GM12874 (cell line): ENCODE measurements at regions not wholly inside any gene's neighbourhood (a gene's known extent, or its start where the extent isn't known, plus 50 kb on each side); places are given as distances from the start of the nearest gene placed in this dataset.

ENCODE experiments used
- TF ChIP-seq, protein P1 (sequence below): IDR thresholded peaks from 2 replicates; pipeline ENCODE4 v1.5.1; 2011; ENCODE audit warnings: low read depth, mild to moderate bottlenecking, control low read depth, low read length, moderate library complexity; ENCODE audit not compliant: insufficient read depth

DNA sequence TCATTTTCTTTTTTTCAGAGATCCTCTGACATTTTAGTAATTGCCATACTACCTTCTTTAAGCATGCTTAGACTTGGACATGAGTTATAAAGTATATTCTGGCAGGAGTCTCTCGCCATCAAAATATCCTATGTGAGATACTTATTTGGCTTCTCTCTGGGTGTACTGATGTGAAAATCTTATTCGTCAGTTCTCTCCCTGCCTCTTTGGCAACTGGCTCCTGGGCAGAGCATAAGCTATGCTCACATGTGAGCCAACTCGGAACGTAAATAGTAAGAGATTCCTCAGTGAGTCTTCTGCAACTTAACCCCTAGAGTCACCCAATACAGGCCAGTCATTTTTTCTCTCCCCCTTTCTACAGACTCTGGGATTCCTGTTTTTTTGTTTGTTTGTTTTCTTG lies 91.6 kb downstream of the MAGEB17 start:
- TF ChIP-seq, protein P1, sequence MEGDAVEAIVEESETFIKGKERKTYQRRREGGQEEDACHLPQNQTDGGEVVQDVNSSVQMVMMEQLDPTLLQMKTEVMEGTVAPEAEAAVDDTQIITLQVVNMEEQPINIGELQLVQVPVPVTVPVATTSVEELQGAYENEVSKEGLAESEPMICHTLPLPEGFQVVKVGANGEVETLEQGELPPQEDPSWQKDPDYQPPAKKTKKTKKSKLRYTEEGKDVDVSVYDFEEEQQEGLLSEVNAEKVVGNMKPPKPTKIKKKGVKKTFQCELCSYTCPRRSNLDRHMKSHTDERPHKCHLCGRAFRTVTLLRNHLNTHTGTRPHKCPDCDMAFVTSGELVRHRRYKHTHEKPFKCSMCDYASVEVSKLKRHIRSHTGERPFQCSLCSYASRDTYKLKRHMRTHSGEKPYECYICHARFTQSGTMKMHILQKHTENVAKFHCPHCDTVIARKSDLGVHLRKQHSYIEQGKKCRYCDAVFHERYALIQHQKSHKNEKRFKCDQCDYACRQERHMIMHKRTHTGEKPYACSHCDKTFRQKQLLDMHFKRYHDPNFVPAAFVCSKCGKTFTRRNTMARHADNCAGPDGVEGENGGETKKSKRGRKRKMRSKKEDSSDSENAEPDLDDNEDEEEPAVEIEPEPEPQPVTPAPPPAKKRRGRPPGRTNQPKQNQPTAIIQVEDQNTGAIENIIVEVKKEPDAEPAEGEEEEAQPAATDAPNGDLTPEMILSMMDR, result no peak

DNA sequence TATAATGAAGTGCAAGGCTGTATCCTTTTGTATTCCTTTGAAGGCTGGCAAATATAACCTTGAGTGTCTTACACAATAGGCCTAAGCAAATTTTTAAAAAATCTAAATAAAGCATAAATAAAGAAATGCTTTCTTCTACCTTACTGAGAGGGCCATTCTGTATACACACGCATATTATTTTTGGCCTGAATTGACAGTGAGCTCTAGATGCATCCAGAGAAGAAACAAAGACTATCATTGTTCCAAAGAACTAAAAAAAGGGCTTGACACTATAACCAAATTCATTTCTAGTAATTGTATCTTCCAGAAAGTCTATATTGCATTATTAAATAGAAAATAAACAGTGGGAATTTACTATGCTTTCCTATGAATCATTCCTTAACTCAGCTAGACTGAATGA lies 100.2 kb downstream of the MAGEB17 start:
- TF ChIP-seq, protein P1, result no peak

GRCh38 chrX:16268206-16268605 lies 100.9 kb downstream of the MAGEB17 start:
- TF ChIP-seq, protein P1, result no peak

GRCh38 chrX:16278927-16279326 lies 111.6 kb downstream of the MAGEB17 start:
- TF ChIP-seq, protein P1, result no peak

DNA sequence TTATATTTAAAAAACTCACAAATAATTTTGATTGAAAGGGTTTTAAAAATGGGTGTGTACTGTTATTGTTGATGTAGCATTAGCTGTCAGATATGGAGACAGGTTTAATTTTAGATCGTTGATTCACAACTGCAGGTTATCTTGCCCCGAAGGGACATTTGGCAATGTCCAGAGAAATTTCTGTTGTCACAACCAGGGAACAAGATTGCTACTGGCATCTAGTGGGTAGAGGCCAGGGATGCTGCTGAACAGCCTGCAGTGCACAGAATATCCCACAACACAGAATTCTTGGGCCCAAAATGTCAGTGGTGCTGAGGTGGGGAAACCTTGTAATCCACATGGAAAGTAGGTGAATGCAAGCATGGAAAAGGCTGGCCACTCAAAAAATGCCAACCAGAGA lies 114.9 kb downstream of the MAGEB17 start:
- TF ChIP-seq, protein P1, result no peak

DNA sequence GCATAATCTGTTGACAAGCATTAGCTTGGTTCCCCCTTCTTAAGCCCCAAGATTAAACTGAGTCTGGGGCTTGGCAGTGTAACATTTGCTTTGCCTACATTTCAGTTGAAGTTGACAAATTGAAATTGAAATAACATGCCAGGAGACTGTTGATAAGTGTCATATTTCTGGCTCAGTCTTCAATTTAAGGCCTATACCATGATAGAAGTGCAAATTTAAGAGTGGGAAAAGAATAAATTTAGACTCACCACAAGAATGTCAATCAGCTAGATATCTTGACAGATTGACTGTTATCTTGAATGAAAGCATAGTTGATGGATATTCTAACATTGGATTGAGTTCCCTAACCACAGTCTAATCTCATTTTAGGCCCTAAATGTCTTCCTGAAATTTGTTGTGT lies 117.6 kb downstream of the MAGEB17 start:
- TF ChIP-seq, protein P1, result no peak

GRCh38 chrX:16290997-16291396 lies 123.7 kb downstream of the MAGEB17 start:
- TF ChIP-seq, protein P1, result no peak

DNA sequence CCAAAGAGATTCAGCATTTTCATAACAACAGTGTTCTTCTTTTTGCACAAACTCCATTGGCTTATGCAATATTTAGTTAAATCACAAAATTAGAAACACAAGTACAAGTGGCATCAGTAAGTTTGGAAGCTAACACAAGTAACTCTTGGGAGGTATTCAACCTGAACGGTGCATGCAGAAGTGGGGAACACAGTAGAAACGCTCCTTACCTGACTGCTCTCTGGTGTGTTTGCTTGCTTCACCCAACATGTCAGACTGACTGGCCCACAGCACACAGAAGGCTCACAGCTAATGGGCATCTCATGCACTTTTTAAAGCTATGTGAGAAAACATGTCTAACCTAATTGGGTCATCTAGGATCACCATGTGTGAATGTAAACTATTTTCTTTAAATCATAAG lies 133.6 kb downstream of the MAGEB17 start:
- TF ChIP-seq, protein P1, result no peak
